GM18867 (cell line): ENCODE measurements at regions not wholly inside any gene's neighbourhood (a gene's known extent, or its start where the extent isn't known, plus 50 kb on each side); places are given as distances from the start of the nearest gene placed in this dataset.

Source experiments
- ATAC-seq: cut with Tn5 transposase; IDR thresholded peaks from one replicate; pipeline ENCODE4 v1.9.1; 2021; ENCODE audit warnings: mild to moderate bottlenecking, moderate library complexity; ENCODE audit not compliant: unreplicated experiment

DNA sequence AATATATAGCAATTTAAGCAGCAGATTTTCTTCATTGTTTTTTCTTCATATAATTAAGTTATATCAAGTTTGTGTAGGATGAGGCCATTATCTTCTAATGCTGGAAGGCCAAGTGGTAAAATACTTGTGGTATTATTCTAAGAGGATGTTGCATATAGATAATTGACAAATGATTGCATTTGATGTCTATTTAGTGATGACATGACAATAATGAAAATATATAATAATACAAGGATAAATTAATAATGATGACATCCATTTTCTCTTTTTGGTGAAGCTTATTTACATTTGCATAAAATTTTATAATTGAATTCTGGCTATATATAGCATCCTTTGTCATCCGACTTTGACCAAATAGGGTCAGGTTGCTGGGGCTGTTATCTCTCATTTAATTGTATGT lies 195.4 kb upstream of the KCNJ16 start:
- no peak for ATAC-seq

DNA sequence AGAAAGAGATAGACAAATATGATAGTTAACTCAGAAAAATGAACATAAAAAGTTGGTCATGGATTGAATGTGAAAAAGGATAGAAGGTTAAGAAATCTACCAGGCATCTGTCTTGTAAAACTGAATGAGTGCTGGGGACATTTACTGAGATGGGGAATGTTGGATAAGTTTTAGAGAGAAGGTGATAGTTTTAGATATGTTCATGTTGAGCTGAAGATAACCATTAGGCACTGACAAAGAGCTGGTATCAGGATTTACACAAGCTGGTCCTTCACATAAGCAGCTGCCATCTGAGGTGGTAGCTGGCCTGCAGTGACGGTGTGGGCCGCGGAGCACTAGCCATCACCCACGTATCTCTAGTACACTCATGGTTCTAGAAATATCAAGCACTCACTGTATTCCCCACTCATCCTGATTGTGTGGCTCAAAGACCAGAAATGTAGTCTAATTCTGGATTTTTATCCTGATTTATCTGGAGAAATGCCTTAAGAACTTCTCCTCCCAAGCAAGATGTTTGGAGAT lies 194.4 kb upstream of the KCNJ16 start:
- no peak for ATAC-seq

DNA sequence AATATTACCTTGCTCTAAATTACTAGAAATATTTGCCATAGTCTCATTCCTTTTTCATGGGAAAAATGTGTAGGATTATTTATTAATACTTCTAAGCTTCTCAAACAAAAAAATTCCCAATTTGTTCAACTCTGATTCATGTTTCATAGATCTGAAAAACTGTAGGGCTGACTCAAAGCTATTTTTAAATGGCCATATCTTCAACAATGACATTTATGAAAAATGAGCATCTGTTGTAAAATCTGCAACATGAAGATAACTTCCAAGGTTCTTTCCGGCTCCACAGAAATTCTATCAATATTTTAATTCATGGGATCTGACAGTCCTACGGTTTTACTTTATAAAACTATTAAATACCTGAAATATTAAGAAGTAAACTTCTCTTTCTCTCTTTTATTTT lies 192.7 kb upstream of the KCNJ16 start:
- no peak for ATAC-seq

DNA sequence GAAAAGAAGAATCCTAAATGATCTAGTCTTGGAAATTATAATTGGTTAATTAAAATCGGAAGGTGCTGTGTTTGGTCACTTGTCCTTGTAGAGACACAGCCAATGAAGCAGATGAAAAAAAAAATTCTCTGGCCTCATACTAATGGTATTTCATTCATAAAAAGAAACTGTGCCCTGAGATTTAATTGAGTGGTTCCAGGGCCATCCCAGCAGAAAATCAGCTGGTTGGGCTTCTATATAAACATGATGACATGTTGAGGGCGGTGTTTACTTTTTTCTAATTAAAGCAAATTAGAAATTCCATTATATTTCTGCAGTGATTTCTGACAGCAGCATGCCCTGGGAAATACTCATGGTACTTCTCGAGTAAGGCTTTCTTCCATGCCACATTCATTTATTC lies 191.9 kb upstream of the KCNJ16 start:
- ATAC-seq: no peak

DNA sequence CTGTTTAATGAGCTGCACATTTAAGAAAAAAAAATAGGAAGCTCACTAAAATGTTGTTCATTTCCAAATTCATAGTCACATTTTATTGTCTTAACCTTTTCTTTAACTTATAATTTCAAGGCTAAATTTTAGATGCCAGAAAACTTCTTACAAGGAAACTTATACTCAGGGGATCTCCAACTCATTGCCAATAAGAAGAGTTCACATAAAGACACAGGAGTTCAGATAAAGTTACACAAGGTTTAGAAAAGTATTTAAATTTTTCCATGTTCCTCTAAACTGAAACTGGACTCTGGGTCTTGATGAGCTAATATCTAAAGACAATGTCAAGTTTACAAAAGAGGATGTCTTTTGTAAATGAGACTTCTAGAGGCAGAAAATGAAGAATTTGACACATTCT lies 190.7 kb upstream of the KCNJ16 start:
- no peak for ATAC-seq

DNA sequence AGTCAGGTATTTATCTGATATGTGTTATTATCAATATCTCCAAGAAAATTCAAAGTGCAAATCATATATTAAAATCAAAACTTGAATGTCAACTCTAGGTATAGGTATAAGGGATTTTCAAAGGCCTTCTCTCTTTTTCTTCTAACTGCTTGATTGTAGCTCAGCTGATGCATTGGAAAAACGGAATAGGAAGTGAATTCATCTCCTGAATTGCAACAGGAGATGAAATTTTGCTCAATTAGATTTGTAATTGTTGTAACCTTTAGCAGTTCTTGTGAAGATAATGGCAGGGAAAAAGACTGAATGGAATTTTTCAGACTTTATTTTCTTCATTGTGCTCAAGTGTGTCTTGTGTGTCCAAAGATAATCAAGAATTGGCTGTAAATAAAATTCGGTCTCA lies 190.2 kb upstream of the KCNJ16 start:
- ATAC-seq: no peak

DNA sequence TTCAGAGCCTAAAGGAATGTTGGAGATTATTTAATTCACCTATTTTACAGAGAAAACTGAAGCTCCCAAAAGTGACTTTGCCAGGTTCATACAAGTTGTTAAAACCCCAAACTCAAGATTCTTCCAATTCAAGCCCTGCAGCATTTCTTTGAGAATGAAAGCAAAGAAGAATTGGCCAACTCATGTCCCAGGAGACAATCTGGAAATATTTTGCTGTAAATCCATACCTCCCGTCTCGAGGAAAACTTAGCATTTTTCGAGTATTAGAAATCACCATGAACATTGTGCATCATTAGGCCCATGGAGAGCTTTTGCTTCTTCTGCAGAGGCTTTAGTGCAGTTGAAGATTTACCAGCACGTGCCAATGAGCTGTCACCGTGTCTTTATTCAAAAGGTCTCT lies 176.4 kb upstream of the KCNJ16 start:
- ATAC-seq: no peak

DNA sequence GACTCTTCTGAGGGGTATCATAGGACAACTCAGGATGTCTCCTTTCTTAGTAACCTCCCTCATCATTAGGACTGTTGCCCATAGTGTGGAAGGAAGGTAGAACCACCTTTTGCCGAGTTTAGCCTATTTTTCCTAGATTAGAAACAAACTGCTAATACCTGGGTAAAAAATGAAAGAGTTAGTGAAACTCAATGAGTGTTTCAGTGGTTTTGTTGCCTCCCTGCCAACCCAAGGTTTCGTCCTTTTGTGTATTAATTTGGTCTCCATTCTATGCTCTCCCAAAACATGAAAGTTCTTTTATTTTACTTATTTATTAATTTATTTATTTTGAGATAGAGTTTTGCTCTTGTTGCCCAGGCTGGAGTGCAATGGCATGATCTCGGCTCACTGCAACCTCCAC lies 174.9 kb upstream of the KCNJ16 start:
- ATAC-seq: no peak

DNA sequence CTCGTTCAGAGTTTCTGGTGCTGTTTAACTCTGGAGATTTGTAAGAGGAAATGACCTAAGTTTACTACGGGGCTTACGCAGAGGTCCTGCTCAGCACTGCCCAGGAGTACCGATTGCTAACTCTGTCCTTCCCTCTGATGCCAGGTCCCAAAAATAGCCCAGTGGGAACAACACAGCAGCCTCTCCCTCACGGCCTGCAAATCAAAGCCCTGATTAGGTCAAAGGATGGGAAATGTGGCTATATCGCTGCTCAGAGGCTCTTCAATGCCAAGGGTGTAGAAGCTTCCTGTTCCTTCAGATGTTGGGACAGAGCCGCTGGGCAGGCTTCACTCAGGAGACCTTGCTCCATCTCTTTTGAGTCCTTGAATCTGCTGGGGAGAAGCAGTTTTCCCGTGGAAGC lies 174.2 kb upstream of the KCNJ16 start:
- ATAC-seq: no peak

DNA sequence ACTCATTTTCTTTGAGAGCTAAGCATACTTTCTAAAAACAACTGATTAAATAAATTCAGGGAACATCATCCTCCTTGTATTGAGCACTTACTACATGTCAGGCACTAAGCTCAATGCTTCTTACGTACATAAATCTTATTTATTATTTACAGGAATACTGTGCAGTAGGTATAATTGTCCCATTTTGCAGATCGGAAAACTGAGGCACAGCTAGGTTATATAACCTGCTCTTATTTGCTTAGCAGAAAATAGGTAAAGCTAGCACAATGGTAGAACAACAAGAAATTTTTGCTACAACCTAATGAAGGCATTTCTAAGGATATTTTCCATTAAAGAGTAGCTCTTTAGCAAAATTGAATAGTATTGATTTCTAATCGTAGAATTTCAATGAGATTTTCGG lies 168.7 kb upstream of the KCNJ16 start:
- no peak for ATAC-seq

DNA sequence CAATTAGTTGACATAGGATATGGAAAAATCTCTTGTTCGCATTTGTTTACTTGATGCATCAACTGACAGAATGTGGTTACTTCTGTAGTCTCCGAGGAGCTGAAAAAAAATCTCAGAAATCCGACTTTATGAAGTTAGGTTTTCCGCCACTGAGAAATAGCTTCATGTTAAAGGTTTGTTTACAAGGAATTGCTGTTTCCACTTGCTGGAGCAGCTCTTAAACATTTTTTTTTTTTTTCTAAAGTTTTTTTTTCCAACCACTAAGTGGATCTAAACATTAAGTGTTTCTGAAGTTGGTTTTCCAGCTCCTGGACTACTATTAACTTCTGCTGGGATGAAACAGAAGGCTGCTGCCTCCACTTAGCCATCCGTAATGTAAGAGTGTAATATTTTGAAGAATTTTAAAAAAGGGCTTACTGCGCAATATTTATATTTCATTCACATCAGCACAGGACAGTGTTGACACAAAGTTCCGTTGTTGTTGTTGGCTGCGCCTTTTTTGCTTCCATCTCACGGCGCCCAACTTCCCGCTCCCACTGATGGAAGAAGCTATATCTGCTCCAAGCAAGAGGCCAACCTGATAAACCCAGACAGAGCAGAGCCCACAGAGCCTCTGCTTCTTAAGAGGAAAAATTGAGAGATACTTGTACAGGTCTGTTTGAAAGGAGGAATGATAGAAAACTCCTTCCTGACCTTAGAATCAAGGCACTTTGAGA lies 167.7 kb upstream of the KCNJ16 start:
- no peak for ATAC-seq

DNA sequence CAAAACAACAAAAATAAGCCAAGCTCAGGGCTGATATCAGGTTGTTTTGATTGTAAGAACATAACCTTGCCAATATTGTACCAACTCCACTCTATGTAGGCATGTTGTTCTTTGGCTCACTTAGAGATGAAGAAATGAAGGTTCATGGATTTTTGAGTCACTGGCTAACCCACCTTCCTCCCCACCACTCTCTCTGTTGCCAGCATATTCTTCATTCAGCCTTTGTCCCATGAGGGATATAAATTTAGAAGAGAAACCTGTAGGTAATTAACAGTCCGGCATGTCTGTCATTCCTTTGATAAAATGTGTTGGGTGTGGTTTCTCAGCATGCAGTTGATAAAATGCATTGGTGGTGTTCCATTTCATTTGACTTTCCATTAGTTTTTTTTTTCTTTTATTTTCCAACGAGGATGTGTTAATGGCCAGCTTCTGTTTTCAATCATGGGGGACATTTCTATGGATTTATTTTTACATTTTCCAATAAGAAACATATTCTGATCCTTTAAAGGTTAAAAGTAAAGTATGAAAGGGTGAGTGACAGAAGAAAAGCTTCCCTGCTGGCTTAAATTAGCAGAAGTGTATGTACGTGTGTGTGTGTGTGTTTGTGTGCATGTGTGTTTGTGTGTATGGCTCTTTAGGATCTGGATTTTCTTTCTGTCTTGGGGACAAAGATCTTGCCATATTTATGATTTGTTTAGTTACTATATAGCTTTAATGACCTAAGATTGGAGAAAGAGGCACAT lies 166.2 kb upstream of the KCNJ16 start:
- no peak for ATAC-seq

DNA sequence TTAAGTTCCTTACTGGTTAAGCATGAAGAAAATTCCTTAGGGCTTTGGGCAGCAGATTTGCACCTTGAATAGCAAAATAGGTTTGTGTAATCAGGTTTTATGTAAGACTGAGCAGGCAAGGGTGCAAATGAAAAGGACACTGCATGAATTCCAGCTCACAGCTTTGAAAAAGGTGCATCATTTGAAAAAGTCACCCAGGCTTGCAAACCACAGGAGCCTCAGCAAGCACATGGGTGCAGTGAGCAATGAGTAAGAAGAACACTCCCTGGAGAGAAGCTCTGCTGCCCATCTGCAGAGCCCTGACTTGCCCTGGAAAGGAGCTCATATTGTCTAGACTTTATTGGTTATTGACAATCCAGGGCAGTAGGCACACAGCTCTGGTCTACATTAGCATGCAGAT lies 165.6 kb upstream of the KCNJ16 start:
- no peak for ATAC-seq

DNA sequence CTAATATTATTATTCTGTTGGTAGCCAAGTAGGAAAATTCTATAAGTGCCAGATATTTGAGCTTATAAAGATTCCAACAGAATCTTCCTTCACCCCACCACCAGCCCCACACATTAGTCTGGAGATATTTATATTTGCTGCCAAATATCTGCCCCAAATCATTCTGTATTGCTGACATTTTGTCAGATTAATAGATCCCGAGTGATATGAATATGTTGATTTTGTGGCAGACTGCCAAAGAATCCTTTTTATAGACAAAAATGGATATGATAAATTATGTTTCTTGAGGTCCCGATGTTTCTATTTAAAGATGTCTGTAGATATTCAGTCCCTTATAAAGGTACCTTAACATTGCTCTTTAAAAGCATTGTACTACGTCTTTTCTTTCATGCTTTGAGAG lies 162.2 kb upstream of the KCNJ16 start:
- no peak for ATAC-seq

DNA sequence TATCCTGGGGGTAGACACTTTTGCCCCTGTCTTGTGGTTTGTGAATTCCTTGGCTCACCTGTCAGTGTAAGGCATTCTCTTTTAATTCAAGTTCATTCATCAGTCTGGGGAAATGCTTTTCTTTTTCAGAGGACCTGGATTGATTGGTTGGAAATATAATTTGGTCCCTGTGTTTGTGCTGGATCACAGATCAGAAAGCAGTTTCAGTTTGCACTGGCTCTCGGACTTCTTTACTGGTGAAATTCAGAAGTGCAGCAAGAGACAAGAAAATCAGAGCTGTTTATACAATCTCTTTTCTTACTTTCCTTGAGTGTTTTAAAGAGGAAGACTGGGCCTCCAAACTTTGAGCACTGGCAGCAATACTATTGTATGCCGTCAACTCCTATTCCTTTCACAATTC lies 161.8 kb upstream of the KCNJ16 start:
- no peak for ATAC-seq

DNA sequence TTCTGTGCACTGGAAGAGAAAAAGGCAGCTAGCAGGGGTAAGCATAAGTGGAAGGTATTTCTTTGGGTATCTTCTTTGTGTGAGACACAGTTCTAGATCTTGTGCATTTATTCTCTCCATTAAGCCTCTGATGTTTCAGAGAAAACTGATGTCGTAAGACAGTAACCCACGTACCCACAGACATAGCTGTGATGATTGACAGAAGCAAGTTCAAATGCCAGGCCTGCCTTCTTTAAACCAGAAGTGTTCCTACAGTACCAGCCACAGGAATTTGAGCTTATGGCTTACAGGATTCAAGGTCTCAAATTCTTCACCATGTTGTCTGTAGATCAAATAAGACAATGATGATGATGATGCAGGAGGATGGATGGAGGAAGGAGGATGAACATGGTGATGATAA lies 161.4 kb upstream of the KCNJ16 start:
- ATAC-seq: no peak

DNA sequence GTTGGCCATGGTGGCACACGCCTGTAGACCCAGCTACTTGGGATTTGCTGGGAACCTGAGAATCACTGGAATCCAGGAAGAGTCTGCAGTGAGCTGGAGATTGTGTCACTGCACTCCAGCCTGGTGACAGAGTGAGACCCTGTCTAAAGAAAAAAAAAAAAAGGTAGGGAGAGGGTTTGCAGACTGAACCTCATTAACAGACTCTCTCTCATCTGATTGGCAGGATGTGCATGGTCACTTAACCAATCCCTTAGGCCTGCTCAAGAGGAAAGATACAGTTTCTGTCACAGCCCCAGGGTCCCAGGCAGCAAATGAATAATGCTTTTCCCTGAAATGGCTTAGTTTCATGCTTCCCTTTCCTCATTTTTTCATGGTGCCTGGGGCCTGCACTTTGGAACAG lies 160.5 kb upstream of the KCNJ16 start:
- no peak for ATAC-seq

DNA sequence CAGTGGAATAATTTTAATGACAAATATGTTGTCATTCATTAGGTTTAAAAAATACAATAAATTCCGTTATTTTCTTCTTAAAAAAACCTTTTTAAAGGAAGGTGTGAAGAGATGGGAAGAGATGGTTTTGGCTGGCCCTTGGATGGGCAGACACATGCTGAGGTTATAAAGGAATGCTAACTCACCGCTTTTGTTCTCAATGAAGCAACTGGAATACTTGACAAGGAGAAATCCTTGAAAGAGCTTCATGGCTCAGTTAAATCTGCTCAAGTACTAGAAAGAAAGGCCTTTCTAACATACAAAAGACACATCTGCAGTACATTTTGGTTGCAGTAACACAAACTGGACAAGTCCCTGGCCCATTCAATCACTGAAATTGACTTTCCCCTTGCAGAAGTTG lies 158.3 kb upstream of the KCNJ16 start:
- no peak for ATAC-seq

DNA sequence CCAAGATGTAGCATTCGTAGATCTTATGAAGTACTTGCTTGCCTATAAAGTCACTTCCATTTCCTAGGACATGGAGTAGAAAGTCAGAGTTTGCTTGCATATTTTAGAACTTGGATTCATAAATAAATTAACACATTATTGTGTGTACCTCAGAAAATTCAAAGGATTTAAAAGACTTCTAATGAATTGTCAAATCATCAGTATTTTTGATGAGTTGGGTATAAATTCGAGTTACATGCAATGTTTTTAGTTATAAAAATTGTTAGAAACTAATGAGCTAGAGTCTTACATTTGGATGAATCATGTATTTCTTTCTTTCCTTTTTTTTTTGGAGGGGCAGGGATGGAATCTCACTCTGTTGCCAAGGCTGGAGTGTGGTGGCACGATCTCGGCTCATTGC lies 156.9 kb upstream of the KCNJ16 start:
- ATAC-seq: no peak

DNA sequence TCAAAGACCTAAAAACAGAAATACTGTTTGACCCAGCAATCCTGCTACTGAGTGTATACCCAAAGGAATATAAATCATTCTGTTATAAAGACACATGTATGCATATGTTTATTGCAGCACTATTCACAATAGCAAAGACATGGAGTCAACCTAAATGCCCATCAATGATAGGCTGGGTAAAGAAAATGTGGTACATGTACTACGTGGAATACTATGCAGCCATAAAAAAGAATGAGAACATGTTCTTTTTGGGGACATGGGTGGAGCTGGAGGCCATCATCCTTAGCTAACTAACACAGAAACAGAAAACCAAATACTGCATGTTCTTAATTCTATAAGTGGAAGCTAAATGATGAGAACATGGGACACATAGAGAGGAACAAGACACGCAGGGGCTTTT lies 155.2 kb upstream of the KCNJ16 start:
- no peak for ATAC-seq

DNA sequence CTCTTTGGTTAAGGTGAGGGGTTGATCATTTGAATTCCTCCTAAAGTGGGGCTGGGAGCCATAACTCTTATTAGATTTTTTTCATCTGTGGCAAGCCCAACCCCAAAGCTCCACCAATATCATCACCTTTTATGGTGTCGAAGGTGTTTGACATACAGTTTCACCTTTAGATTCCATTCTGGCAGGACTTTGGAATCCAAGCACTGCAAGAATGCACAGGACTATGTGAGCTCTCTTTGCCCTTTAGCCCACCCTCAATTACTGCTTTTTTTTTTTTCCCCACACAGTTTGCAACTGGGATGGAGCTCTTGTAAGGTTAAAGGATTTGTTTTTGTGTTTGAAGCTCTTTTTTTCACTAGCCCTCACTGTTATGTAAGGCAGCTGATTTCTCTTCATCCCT lies 154.0 kb upstream of the KCNJ16 start:
- ATAC-seq: no peak

DNA sequence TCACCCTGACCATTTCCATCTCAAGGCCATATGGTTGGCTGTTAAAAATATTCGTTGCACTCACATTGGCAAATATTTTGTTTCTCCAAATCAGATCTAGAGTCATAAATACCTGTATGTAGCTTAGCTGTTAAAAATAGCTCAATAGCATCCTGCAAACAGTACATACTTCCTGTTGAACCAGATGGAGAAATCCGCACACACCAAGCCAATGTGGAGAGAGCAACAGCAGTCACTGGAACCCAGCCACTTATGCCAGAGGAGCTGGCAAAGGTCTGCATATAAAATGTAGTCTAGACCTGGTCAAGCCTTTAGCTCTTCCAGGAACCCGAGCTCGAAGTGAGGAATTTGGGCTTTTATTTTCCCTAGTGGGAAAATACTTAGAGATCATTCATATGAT lies 146.4 kb upstream of the KCNJ16 start:
- ATAC-seq: no peak

DNA sequence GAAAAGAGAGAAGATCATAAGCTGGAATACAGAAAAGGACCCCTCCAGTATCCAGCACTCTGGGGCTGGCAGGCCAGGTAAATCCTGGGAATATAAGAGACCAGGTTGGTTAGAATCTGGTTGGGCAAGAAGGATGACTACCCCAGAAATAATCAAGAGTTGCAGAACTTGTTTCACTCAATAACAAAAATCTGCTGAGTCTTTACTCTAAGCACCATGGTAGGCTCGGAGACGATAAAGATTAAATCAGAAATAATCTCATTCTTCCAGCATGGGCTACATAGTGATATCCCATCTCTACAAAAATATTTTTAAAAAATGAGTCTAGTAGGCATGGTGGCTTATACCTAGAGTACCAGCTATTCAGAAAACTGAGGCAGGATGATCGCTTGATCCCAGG lies 138.0 kb upstream of the KCNJ16 start:
- no peak for ATAC-seq
